ENCODE measurements at regions not wholly inside any gene's neighbourhood (a gene's known extent, or its start where the extent isn't known, plus 50 kb on each side); places are given as distances from the start of the nearest gene placed in this dataset.

GRCh38 chr17:71430281-71430680 lies 690.5 kb upstream of the SOX9 start:
- no peaks in the 10 kb centered on the region for H3K36me3 ChIP-seq (ENCODE audit: control insufficient read depth in 2 of 2, extremely low read depth in 1 of 2, insufficient read depth in 2 of 2, low read length in 2 of 2)
- H3K4me3 ChIP-seq (ENCODE audit: control insufficient read depth in 2 of 3, extremely low read depth in 1 of 3, insufficient read depth in 2 of 3, low read depth in 1 of 3, low read length in 3 of 3) = no peak overlapping the region
- no peak overlapping the region for H2AFZ ChIP-seq (ENCODE audit: control insufficient read depth, low read length)
- TF ChIP-seq EZH2 (IDR thresholded peaks at IDR 0.05; ENCODE audit: low read length) (no peak), CTCF (optimal IDR thresholded peaks at IDR 0.05 in 1 of 3, IDR thresholded peaks at IDR 0.05 in 1 of 3, conservative IDR thresholded peaks at IDR 0.05 in 1 of 3; ENCODE audit: extremely low read depth in 1 of 3, insufficient read depth in 2 of 3, low read length in 3 of 3) (no peak)
- no peaks in the 10 kb centered on the region for H3K79me2 ChIP-seq (ENCODE audit: control insufficient read depth, insufficient read depth, low read length)
- no peaks in the 10 kb centered on the region for H4K20me1 ChIP-seq (ENCODE audit: control insufficient read depth, extremely low read depth, insufficient read depth, low read length)
- H3K27ac ChIP-seq (ENCODE audit: control insufficient read depth, insufficient read depth, low read length) = no peak overlapping the region
- H3K4me2 ChIP-seq (ENCODE audit: control insufficient read depth, extremely low read depth, insufficient read depth, low read depth, low read length) = no peak overlapping the region
- H3K9me1 ChIP-seq (ENCODE audit: control insufficient read depth, extremely low read depth, insufficient read depth, low read length) = no peaks in the 10 kb centered on the region
- H3K27me3 ChIP-seq (ENCODE audit: control insufficient read depth, extremely low read depth, insufficient read depth, low read length) = no peaks in the 10 kb centered on the region
- no peak for DNase-seq (ENCODE audit: low read depth, low spot score)
- H3K9me3 ChIP-seq (ENCODE audit: control insufficient read depth, low read depth, low read length) = peaks cover 7% of the 10 kb centered on the region
- dilution Hi-C loops (cut with MboI; ENCODE audit: extremely low pct_ligation_motif_present, low sequenced_read_pairs) = no loop called here
- peaks cover 30% of the 10 kb centered on the region for H3K4me1 ChIP-seq (ENCODE audit: control insufficient read depth, extremely low read depth, insufficient read depth, low read length)
- no peak for FAIRE-seq
- H3K9ac ChIP-seq (ENCODE audit: control insufficient read depth, extremely low read depth, insufficient read depth, low read length) = no peak overlapping the region

GRCh38 chr17:71431146-71431545 lies 689.7 kb upstream of the SOX9 start:
- DNase-seq (ENCODE audit: low read depth, low spot score) = no peak
- Histone ChIP-seq H3K9ac (ENCODE audit: control insufficient read depth, extremely low read depth, insufficient read depth, low read length) (no peak overlapping the region), H3K27ac (ENCODE audit: control insufficient read depth, insufficient read depth, low read length) (peak overlapping the region; percentile 13), H3K4me3 (ENCODE audit: control insufficient read depth in 2 of 3, extremely low read depth in 1 of 3, insufficient read depth in 2 of 3, low read depth in 1 of 3, low read length in 3 of 3) (no peak overlapping the region), H3K9me3 (ENCODE audit: control insufficient read depth, low read depth, low read length) (peaks cover 7% of the 10 kb centered on the region), H2AFZ (ENCODE audit: control insufficient read depth, low read length) (no peak overlapping the region), H4K20me1 (ENCODE audit: control insufficient read depth, extremely low read depth, insufficient read depth, low read length) (no peaks in the 10 kb centered on the region), H3K4me2 (ENCODE audit: control insufficient read depth, extremely low read depth, insufficient read depth, low read depth, low read length) (no peak overlapping the region), H3K27me3 (ENCODE audit: control insufficient read depth, extremely low read depth, insufficient read depth, low read length) (no peaks in the 10 kb centered on the region), H3K79me2 (ENCODE audit: control insufficient read depth, insufficient read depth, low read length) (no peaks in the 10 kb centered on the region), H3K4me1 (ENCODE audit: control insufficient read depth, extremely low read depth, insufficient read depth, low read length) (peaks cover 25% of the 10 kb centered on the region), H3K9me1 (ENCODE audit: control insufficient read depth, extremely low read depth, insufficient read depth, low read length) (no peaks in the 10 kb centered on the region), H3K36me3 (ENCODE audit: control insufficient read depth in 2 of 2, extremely low read depth in 1 of 2, insufficient read depth in 2 of 2, low read length in 2 of 2) (no peaks in the 10 kb centered on the region)
- TF ChIP-seq EZH2 (IDR thresholded peaks at IDR 0.05; ENCODE audit: low read length) = no peak
- TF ChIP-seq CTCF (optimal IDR thresholded peaks at IDR 0.05 in 1 of 3, IDR thresholded peaks at IDR 0.05 in 1 of 3, conservative IDR thresholded peaks at IDR 0.05 in 1 of 3; ENCODE audit: extremely low read depth in 1 of 3, insufficient read depth in 2 of 3, low read length in 3 of 3) = no peak
- no peak for FAIRE-seq
- dilution Hi-C loops (cut with MboI; ENCODE audit: extremely low pct_ligation_motif_present, low sequenced_read_pairs) = no loop called here

All from keratinocyte (primary cell).